K562 (cell line): ENCODE measurements at regions not wholly inside any gene's neighbourhood (a gene's known extent, or its start where the extent isn't known, plus 50 kb on each side); places are given as distances from the start of the nearest gene placed in this dataset.

Source experiments
- BRD4 ChIP-seq: fragments of 200-600 bp; sonication (generic); IDR thresholded peaks from 2 replicates; pipeline ENCODE4 v1.6.1; 2017; ENCODE audit warnings: inconsistent platforms
- CBX2 ChIP-seq: fragments of 200-600 bp; sonication (generic); IDR thresholded peaks from one replicate; pipeline ENCODE4 v1.6.1; 2012; ENCODE audit warnings: mild to moderate bottlenecking, low read length, inconsistent platforms; ENCODE audit not compliant: insufficient read depth, poor library complexity, severe bottlenecking
- EP300 ChIP-seq: IDR thresholded peaks from 2 replicates; pipeline ENCODE4 v1.6.1; 2012; ENCODE audit warnings: low read length, improper control_type of control experiment
- ESRRB ChIP-seq: fragments of 250-450 bp; sonication (Bioruptor Pico); IDR thresholded peaks from 2 replicates; pipeline ENCODE4 v1.5.0; 2020; ENCODE audit warnings: mild to moderate bottlenecking, moderate library complexity, borderline replicate concordance
- IRF2 ChIP-seq: sonication (generic); formaldehyde crosslinking; IDR thresholded peaks from 2 replicates; pipeline ENCODE4 v1.8.1; 2022; ENCODE audit warnings: mild to moderate bottlenecking, missing genetic modification reagents
- KLF13 ChIP-seq: fragments of 450-650 bp; IDR thresholded peaks from 2 replicates; pipeline ENCODE4 v1.6.1; 2016; ENCODE audit warnings: missing genetic modification characterization, low read depth, mild to moderate bottlenecking, missing compliant biosample characterization, moderate library complexity, borderline replicate concordance
- MEIS2 ChIP-seq: fragments of 450-650 bp; IDR thresholded peaks from 2 replicates; pipeline ENCODE4 v1.6.1; 2014; ENCODE audit warnings: mild to moderate bottlenecking; ENCODE audit not compliant: partially characterized antibody
- ZBTB7A ChIP-seq: IDR thresholded peaks from 2 replicates; pipeline ENCODE4 v1.6.1; 2011; ENCODE audit warnings: low read depth, mild to moderate bottlenecking, low read length, moderate library complexity, borderline replicate concordance; ENCODE audit not compliant: control insufficient read depth
- ZNF121 ChIP-seq: sonication (generic); formaldehyde crosslinking; conservative IDR thresholded peaks from 2 replicates; pipeline ENCODE4 v1.8.0; 2022; ENCODE audit warnings: missing genetic modification reagents
- TF ChIP-seq, protein P1 (sequence below), 3 experiments: IDR thresholded peaks in 2 of 3; conservative IDR thresholded peaks in 1 of 3; 2 replicates each; pipeline ENCODE4 v1.5.1; 2011 to 2012; ENCODE audit warnings: low read length in 3 of 3, mild to moderate bottlenecking in 3 of 3, control low read depth in 2 of 3, improper control_type of control experiment in 1 of 3, inconsistent platforms in 1 of 3, low read depth in 1 of 3, mixed read lengths in 1 of 3, moderate library complexity in 1 of 3; ENCODE audit not compliant: insufficient read depth in 2 of 3
- TF ChIP-seq, protein P2 (sequence below): sonication (generic); formaldehyde crosslinking; IDR thresholded peaks from 2 replicates; pipeline ENCODE4 v1.9.0; 2022; ENCODE audit warnings: mild to moderate bottlenecking, missing genetic modification reagents
- TF ChIP-seq, protein P3 (sequence below): sonication (generic); formaldehyde crosslinking; IDR thresholded peaks from 2 replicates; pipeline ENCODE4 v1.8.1; 2023; ENCODE audit warnings: mild to moderate bottlenecking, missing genetic modification reagents

DNA sequence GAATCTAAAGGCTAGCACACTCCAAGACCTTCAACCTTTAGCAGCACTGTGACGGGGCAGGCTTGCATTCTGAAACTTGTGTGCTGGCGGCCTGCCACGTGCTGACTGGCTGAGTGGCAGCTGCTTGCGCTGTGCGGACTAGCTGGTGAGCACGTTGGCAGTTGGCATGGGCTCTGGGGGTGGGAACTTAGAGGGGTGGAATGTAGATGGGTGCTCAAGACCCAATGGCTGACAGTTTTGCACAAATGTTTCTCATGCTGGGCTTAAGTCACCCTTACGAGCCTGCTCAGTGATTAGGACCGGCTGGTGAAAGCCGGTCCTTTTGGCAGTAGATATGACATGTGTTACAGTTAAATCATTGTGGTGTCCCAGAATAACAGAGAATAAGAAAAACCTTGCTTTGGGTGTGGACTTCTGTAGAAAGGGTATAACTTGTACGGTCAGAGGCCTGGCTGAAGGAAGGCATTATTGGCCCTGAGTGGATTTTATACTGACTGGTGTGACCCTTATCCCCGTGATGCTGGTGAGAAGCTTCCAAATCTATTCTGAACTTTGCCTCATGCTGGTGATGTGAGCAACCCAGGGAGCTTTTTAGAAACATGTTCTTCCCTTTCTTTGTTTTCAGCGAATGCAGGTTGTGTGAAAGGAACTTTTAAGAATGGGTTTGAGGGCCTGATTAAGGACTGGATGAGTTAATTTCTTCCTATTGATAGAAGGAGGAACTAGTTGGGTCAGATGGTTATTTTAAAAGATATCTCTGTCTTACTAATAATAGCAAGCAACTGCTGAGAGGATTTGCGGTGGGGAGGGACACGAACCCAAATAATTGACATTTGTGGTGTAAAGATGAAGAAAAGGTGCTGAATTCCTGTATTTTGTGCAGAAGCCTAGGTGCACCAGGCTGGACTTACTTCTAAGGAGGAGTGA is 107.4 kb upstream of the SLC4A4 start:
- TF ChIP-seq, protein P1, sequence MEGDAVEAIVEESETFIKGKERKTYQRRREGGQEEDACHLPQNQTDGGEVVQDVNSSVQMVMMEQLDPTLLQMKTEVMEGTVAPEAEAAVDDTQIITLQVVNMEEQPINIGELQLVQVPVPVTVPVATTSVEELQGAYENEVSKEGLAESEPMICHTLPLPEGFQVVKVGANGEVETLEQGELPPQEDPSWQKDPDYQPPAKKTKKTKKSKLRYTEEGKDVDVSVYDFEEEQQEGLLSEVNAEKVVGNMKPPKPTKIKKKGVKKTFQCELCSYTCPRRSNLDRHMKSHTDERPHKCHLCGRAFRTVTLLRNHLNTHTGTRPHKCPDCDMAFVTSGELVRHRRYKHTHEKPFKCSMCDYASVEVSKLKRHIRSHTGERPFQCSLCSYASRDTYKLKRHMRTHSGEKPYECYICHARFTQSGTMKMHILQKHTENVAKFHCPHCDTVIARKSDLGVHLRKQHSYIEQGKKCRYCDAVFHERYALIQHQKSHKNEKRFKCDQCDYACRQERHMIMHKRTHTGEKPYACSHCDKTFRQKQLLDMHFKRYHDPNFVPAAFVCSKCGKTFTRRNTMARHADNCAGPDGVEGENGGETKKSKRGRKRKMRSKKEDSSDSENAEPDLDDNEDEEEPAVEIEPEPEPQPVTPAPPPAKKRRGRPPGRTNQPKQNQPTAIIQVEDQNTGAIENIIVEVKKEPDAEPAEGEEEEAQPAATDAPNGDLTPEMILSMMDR (IDR thresholded peaks at IDR 0.05 in 2 of 3, conservative IDR thresholded peaks at IDR 0.05 in 1 of 3; ENCODE audit: insufficient read depth in 2 of 3, low read depth in 1 of 3, low read length in 3 of 3), result no peak
- TF ChIP-seq IRF2 (CRISPR knock-in tag), result no peak
- no peak for TF ChIP-seq KLF13 (tag)
- TF ChIP-seq CBX2, result no peak
- no peak for TF ChIP-seq ZBTB7A
- TF ChIP-seq ZNF121, result no peak
- no peak for TF ChIP-seq BRD4
- no peak for TF ChIP-seq EP300
- TF ChIP-seq, protein P2, sequence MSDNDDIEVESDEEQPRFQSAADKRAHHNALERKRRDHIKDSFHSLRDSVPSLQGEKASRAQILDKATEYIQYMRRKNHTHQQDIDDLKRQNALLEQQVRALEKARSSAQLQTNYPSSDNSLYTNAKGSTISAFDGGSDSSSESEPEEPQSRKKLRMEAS (CRISPR knock-in tag), result no peak
- TF ChIP-seq ESRRB (CRISPR knock-in tag), result no peak
- TF ChIP-seq, protein P3, sequence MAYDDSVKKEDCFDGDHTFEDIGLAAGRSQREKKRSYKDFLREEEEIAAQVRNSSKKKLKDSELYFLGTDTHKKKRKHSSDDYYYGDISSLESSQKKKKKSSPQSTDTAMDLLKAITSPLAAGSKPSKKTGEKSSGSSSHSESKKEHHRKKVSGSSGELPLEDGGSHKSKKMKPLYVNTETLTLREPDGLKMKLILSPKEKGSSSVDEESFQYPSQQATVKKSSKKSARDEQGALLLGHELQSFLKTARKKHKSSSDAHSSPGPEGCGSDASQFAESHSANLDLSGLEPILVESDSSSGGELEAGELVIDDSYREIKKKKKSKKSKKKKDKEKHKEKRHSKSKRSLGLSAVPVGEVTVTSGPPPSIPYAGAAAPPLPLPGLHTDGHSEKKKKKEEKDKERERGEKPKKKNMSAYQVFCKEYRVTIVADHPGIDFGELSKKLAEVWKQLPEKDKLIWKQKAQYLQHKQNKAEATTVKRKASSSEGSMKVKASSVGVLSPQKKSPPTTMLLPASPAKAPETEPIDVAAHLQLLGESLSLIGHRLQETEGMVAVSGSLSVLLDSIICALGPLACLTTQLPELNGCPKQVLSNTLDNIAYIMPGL, result no peak
- TF ChIP-seq MEIS2, result no peak
